ENCODE measurements at regions not wholly inside any gene's neighbourhood (a gene's known extent, or its start where the extent isn't known, plus 50 kb on each side); places are given as distances from the start of the nearest gene placed in this dataset.

GRCh38 chr1:162921311-162921710 lies 60.3 kb upstream of the CCDC190 start:
- no peak for DNase-seq (ENCODE audit: low read depth in 2 of 2)

GRCh38 chr1:162919034-162919433 lies 58.1 kb upstream of the CCDC190 start:
- DNase-seq (ENCODE audit: low read depth in 2 of 2) = no peak

- no peak for DNase-seq (ENCODE audit: low read depth in 2 of 2)
These were observed 57.3 kb upstream of the CCDC190 start for GRCh38 chr1:162918151-162918754.

- DNase-seq (ENCODE audit: low read depth in 2 of 2) = no peak
These were observed 56.0 kb upstream of the CCDC190 start for GRCh38 chr1:162916821-162917613.

- DNase-seq (ENCODE audit: low read depth in 2 of 2) = no peak
These were observed 55.4 kb upstream of the CCDC190 start for GRCh38 chr1:162916407-162916806.

GRCh38 chr1:162914601-162915000 lies 53.6 kb upstream of the CCDC190 start:
- DNase-seq (ENCODE audit: low read depth in 2 of 2) = no peak

GRCh38 chr1:162913345-162913744 lies 52.4 kb upstream of the CCDC190 start:
- no peak for DNase-seq (ENCODE audit: low read depth in 2 of 2)

GRCh38 chr1:162912061-162912667 lies 51.2 kb upstream of the CCDC190 start:
- no peak for DNase-seq (ENCODE audit: low read depth in 2 of 2)
